ENCODE measurements at regions not wholly inside any gene's neighbourhood (a gene's known extent, or its start where the extent isn't known, plus 50 kb on each side); places are given as distances from the start of the nearest gene placed in this dataset.
A peak's percentile ranks its signal among the peaks of the same experiment; 100 is the strongest.

- DNase-seq (ENCODE audit: low read depth): no peak
- no peak for TF ChIP-seq CTCF (IDR thresholded peaks at IDR 0.05; ENCODE audit: low read depth, low read length)
- no peak for TF ChIP-seq POLR2A (IDR thresholded peaks at IDR 0.05; ENCODE audit: extremely low read depth, insufficient read length)
- TF ChIP-seq MAX (IDR thresholded peaks at IDR 0.05; ENCODE audit: low read depth, low read length): no peak
- no peak for TF ChIP-seq MYC (IDR thresholded peaks at IDR 0.05; ENCODE audit: low read depth, low read length)
- H3K4me3 ChIP-seq (ENCODE audit: low read depth, low read length): no peak overlapping the region
Observed at GRCh38 chr14:97578982-97579548, 781.9 kb downstream of the VRK1 start.

GRCh38 chr14:97581016-97581415 is 783.8 kb downstream of the VRK1 start:
- DNase-seq (ENCODE audit: low read depth): peak; percentile 7
- no peak overlapping the region for H3K4me3 ChIP-seq (ENCODE audit: low read depth, low read length)
- TF ChIP-seq MYC (IDR thresholded peaks at IDR 0.05; ENCODE audit: low read depth, low read length): no peak
- TF ChIP-seq CTCF (IDR thresholded peaks at IDR 0.05; ENCODE audit: low read depth, low read length): no peak
- no peak for TF ChIP-seq POLR2A (IDR thresholded peaks at IDR 0.05; ENCODE audit: extremely low read depth, insufficient read length)
- no peak for TF ChIP-seq MAX (IDR thresholded peaks at IDR 0.05; ENCODE audit: low read depth, low read length)

GRCh38 chr14:97582022-97582421 is 784.8 kb downstream of the VRK1 start:
- TF ChIP-seq CTCF (IDR thresholded peaks at IDR 0.05; ENCODE audit: low read depth, low read length): no peak
- no peak for TF ChIP-seq POLR2A (IDR thresholded peaks at IDR 0.05; ENCODE audit: extremely low read depth, insufficient read length)
- TF ChIP-seq MYC (IDR thresholded peaks at IDR 0.05; ENCODE audit: low read depth, low read length): no peak
- no peak for TF ChIP-seq MAX (IDR thresholded peaks at IDR 0.05; ENCODE audit: low read depth, low read length)
- DNase-seq (ENCODE audit: low read depth): no peak
- no peak overlapping the region for H3K4me3 ChIP-seq (ENCODE audit: low read depth, low read length)

- no peak for TF ChIP-seq POLR2A (IDR thresholded peaks at IDR 0.05; ENCODE audit: extremely low read depth, insufficient read length)
- no peak for DNase-seq (ENCODE audit: low read depth)
Observed at GRCh38 chr14:97584528-97584927, 787.3 kb downstream of the VRK1 start.

GRCh38 chr14:97592341-97592980 is 795.3 kb downstream of the VRK1 start:
- no peak overlapping the region for H3K4me3 ChIP-seq (ENCODE audit: low read depth, low read length)
- DNase-seq (ENCODE audit: low read depth): no peak
- TF ChIP-seq MYC (IDR thresholded peaks at IDR 0.05; ENCODE audit: low read depth, low read length): no peak

More at GRCh38 chr14:97584528-97584927, 787.3 kb downstream of the VRK1 start:
- no peak overlapping the region for H3K4me3 ChIP-seq (ENCODE audit: low read depth, low read length)

- TF ChIP-seq CTCF (IDR thresholded peaks at IDR 0.05; ENCODE audit: low read depth, low read length): no peak
- no peak for TF ChIP-seq MAX (IDR thresholded peaks at IDR 0.05; ENCODE audit: low read depth, low read length)
- H3K4me3 ChIP-seq (ENCODE audit: low read depth, low read length): no peak overlapping the region
- DNase-seq (ENCODE audit: low read depth): no peak
Observed at GRCh38 chr14:97594306-97594705, 797.1 kb downstream of the VRK1 start.

All from NB4 (cell line).